HUDEP-2 (cell line): ENCODE measurements at regions not wholly inside any gene's neighbourhood (a gene's known extent, or its start where the extent isn't known, plus 50 kb on each side); places are given as distances from the start of the nearest gene placed in this dataset.
A peak's percentile ranks its signal among the peaks of the same experiment; 100 is the strongest.
"Not testable (repeated sequence)": the region's sequence is repeated elsewhere in the genome, so short reads cannot be mapped to it uniquely, and the experiment has no call there.

ENCODE experiments used
- DNase-seq, 76 experiments: peaks; one replicate each; lab custom pipeline; 2025; ENCODE audit not compliant: unreplicated experiment in 76 of 76; lab: John Stamatoyannopoulos, UW

DNA sequence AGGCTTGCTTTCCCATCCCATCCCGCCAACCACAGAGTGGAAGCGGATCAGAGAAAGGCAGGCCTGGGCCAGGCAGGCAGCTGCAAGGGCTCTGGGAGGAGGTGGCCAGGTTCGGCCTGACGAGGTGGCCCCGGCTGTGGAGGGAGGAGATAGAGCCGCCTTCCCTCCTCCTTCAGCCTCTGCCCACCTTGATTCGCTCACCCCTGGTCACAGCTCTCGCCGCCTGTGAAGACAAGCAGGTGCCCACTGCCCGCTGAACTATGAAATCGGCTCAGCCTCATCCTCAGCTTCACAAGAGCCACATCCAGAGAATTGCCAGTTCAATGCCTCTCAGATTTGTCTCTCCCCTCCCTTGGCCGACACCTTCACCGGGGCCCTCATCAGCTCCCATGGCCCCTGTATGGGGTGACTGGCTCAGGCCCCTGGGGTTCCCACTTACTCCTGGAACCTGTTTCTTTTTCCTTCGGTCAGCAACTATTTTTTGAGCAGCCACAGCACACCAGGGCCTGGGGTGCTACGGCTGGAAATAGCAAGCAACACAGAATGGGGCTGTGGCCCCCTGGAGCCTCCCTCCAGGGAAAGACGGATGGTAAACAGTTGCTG lies 80.0 kb upstream of the CHST15 start:
- no peak for DNase-seq

DNA sequence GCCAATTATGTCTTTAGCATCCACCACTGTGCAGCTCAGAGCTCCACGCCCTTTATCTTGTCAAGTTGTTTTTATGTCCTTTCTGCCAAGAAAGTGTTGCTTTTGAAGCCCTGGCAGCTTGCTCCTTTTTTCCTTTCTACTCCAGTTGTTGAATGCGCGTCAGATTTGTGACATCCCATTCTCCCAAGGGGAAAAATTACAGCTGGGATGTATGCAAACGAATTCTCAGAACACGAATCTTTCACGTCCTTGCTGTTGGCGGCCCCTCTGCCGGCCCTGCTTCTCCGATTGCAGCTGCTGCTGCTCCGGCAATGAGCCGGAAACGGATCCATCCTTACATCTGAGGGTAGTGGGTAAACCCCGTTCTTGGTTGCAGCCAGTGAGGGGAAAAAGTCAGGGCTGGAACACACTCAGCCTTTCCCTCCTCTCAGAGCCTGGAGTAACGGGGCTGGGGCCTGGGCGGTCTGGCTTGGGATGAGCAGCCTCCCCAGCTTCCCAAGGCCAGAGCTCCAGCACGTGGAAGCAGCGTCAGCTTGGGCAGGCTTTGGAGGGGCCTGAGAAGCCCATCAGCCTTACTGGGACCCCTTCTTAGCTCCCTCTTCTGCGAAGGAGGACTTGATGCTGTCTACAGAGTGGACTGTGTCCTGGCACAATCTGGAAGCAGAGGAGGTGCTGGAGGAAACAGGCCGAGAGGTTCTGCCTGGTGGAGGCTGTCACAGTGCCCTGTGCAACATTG lies 79.0 kb upstream of the CHST15 start:
- DNase-seq: no peak

DNA sequence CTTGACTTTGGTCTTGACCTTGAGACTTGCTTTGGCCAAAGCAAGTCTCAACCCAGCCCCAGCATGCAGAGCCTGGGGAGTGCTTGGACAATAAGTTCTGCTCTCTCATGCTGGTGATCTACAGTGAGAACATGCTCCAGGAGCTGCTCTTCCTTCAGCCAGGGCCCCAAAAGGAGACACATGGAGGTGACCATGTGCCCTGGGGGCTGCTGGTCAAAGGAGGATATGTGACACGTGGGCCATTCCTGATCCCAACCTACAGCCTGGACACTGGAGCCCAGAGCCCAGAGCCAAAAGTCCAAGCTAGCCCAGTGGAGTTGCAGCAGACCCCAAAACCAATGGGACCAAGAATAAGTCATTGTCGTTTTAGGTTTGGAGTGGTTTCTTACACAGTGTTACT lies 78.2 kb upstream of the CHST15 start:
- no peak for DNase-seq

DNA sequence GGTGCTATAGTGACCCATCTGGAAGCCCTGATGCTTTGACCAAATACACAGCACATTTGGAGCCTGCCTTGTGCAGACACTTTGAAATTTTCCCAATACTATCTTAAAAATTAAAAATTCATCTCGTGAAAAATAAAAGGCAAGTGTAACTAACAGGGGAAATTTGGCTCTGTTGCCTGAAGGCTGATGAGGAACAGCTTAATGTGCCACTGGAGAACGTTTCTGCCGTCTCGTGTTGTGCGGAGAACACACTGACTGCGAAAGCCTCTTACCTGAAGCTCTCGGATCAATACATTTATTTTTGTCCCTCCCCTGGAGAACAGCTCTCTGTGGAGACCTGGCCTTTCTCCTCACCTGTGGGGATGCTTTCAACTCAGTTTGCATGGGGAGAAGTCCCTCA lies 77.2 kb upstream of the CHST15 start:
- no peak for DNase-seq

DNA sequence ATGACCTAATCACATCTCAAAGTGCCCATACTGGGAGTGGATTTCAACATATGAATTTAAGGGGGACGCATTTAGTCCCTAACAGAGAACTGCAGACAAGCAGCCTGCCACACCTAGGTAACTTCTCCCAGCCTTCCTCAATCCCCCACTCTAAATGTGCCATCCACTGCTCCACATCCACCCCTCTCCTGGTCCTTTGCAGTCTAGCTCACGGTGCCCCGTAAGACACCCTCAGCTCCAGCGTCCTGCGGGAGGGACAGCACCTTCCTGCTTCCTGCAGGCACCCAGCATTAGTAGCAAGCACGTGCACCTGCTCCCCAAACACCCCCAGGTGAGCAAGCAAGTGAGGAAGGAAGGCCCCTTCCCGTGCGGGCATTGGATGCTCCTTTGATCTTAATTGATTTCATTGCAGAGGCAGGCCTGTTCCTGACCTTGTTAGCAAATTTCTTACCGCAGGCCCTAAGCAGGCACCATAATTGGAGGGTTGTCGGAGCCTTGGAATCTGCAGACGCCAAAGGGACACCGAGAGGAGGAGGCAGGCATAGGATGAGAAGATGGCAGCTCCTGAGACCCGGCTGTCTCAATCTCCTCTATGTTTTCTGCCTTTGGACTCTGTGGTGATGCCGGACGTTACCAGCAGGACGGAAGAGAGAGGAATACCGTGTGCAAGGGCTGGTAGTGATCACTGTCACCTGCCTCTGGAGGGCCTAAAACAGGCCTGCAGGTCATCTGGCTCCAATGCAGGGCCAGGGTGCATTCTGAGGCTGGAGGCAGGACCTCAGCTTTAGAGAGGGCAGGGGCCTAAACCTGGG lies 75.8 kb upstream of the CHST15 start:
- no peak for DNase-seq

DNA sequence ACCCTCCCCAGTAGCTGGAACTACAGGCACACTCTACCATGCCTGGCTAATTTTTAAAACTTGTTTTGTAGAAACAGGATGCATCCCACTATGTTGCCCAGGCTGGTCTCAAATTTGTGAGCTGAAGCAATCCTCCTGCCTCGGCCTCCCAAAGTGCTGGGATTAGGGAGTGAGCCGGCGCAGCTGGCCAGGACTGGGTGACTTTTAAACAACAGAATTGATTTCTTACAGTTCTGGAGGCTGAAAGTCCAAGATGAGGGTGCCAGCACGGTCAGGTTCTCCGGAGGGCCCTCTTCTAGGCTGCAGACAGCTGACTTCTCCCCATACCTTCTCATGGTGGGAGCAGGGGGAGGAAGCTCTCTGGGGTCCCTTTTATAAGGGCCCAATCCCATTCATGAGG lies 75.2 kb upstream of the CHST15 start:
- DNase-seq: no peak

DNA sequence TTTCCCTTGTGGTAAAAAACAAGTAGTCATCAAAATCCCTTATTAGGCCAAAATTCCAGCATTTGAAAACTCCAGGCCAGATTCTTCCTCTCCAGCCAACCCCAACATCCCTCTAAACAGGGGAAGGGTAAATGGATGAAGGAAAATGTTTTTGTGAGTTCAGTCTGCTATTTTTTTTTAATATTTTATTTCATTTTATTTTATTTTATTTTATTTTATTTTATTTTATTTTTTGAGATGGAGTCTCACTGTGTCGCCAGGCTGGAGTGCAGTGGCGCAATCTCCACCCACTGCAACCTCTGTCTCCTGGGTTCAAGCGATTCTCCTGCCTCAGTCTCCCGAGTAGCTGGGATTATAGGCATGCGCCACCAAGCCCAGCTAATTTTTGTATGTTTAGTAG lies 74.5 kb upstream of the CHST15 start:
- not testable (repeated sequence) for DNase-seq

DNA sequence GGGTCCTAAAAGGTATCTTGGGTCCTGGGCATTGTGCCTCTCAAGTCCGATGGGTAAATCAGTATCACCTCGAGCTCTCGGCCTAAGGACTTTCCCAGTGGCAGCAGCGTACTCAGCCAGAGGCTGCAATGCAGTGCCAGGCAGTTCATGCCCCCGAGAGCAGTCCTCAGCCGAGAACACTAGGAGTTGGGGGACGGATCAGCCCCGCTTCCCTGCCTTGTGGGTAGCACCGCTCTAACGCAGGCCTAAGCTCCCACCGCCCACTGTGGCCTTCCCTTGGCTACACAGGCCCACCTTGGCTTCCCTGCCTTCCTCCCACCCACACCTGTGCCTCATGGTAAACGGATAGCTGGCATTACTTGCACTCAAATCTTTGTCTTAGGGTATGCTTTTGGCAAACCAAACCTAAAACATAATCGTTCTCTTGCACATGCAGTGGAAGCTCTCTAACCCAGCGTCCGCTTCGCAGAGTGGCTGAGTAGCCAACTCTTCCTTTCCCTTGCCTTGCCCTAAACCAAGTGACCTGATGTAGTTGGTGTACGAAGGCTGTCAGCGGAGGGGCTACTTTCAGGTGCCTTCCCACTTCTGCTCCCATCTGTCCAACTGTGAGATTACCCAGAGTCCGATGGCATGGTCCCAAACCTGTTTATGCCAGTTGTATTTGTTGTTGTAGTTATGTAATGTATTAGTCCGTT lies 73.2 kb upstream of the CHST15 start:
- no peak for DNase-seq

DNA sequence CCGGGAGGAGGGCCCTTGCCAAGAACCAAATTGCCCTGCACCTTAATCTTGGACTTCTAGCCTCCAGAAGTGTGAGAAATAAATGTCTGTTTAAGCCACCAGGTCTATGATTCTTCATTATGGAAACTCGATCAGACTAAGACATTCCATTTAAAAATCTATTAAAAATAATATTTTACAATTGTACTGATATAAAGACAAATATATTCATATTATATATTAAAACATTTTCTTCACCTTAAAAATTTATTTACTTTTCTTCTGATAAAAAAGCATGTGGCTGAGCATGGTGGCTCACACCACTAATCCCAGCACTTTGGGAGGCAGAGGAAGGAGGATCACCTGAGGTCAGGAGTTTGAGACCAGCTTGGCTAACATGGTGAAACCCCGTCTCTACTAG lies 72.4 kb upstream of the CHST15 start:
- no peak for DNase-seq

DNA sequence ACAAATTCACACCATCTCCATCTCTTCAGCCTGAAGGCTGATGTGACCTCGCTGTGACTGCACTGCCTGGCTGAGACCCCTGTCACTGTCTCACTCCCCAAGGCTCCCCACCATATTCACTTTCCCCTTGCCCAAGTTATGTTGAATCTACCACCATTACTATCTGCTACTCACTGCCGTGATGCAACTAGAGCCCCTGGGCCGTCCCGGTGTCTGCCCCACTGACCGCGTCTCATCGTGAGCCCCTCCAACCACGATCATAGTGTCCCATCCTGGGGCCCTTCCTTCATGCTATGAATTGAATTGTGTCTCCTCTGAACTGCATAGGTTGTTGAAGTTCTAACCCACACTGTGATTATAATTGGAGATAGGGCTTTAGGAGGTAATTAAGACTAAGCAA lies 71.9 kb upstream of the CHST15 start:
- DNase-seq: no peak

DNA sequence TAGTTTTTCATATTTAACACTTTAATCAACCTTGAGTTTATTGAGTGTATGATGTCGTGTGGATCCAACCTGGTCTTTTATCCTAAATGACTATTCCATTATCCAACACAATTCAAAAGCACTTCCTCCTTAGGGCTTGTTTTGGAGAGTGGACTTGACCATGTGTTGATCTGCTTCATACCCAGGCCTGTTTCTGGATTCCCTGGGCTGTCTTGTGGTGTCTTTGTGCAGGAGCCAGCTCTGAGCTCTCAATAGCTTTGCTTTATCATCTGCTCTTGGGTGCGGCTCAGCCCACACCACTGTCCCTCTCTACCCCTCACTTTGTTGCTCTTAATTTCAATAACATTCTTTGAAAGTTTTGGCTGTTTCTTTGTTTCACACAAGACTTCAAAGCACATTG lies 70.9 kb upstream of the CHST15 start:
- no peak for DNase-seq

DNA sequence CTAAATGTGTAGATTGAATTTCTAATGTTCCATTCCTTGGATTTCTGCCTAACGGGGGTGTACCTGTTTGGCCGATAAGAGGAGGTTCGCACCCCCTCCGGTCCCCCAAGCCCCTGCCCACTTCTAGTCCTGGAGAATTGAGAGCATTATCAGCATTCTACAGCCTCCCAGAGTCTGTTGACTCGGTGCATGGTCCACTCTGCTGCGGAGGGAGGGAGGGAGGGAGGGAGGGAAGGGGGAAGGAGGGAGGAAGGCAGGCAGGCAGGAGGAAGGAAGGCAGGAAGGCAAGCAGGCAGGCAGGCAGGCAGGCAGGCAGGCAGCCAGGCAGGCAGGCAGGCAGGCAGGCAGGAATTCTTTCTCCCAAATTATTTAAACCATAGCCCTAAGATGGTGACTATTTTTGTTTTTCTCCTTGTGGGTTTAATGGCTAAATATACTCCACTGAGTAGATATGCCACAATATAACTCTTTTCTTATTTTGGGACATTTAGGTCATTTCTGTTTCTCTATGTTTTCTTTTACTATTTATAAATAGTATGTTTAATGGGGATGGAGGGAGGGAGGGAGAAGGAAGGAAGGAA lies 69.5 kb upstream of the CHST15 start:
- no peak for DNase-seq

DNA sequence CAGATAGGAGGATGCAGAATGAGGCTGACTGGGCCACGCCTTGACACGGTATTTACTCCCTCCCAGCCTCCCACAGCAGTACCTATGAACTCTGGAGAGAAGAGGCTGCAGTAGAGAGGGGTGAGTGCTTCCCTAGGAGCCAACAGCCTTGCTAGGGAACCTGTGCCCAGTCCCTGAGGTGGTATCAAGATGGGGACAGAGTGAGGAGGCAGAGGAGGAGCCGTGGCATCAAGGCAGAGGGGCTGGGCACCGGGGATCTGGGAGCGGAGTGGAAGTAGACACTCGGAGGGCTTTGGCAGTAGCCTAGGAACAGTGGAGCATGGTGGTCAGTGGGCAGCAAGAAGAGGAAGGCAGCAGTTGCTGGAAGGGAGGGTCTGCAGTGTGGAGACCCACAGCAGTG lies 68.7 kb upstream of the CHST15 start:
- no peak for DNase-seq

DNA sequence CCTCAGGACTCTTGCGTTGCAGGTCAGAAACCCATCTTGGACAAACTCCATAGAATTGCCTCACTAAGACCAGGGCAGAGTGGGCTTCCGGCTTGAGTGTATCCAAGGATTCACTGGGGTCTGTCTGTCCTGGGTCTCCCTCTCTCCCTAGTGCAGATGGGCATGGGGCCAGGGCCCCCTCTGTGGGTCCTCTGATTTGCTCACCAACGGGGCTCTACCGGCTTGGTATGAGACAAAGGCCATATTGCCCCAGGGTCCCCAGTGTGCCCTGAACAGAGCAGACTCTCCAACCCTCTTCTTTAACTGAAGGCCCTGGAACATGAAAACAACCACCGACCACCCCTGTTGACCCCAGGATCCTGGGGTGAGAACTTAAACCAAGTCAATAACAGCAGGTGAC lies 68.2 kb upstream of the CHST15 start:
- no peak for DNase-seq

DNA sequence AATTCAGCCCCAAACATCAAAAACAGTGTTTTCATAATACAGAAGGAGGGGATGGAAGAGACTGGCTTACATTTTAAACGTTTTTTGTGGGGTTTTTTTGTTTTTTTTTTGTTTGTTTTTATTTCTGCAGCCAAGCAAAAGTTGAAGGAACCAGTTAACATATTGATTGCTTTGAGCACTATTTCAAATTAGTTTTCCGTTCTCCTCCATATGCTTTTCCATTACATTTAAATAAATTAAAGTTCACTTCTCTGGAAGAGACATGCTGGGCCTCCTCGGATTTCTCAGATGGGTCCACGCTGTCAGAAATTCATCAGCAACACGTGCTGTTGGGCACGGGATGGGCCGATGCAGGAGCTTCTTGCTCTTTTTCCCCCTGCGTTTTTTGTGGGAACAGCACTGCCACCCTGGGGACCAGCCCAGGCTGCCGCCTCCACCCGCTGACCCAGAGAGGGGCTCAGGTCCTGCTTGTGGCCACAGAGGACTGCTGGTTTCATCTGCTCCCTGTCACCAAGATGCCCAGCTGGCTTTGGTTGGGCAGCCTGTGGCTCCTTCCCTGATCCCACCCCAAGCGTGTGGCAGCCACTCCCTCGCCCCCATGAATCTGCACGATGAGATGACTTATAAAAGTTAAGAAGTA lies 67.7 kb upstream of the CHST15 start:
- no peak for DNase-seq

DNA sequence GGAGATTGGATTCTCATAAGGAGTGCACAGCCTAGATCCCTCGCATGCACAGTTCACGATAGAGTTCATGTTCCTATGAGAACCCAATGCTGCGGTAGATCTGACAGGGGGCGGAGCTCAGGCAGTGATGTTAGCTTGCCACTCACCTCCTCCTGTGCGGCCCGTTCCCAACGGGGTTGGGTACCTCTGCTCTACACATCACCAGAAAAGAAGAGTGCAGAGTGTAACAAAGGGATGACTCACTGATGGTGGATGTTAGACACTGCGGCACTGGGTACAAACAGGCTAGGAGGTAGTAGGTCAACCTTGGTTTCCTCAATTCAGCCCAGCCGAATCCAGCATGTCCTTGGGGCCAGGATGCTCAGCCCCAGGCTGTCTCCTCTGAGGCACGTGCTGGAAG lies 66.8 kb upstream of the CHST15 start:
- DNase-seq: no peak

DNA sequence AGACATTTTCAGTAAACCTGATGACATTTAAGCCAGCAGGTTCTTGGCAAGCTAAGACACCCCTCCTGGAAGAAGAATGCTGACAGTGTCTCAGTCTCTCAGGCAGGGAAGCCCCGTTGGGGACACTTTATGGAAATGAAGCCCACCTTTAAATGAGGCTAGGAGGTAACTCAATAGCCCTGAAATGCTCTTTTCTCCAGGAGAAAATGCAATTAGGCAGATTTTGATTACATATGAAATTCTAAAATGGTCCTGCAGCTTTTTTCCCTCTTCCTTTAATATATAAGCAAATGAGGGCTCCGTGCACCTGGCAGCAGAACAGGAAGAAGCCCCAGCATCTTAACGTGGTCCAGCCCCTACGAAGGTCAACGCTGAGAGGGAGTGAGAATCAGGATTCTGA lies 65.8 kb upstream of the CHST15 start:
- DNase-seq: no peak

DNA sequence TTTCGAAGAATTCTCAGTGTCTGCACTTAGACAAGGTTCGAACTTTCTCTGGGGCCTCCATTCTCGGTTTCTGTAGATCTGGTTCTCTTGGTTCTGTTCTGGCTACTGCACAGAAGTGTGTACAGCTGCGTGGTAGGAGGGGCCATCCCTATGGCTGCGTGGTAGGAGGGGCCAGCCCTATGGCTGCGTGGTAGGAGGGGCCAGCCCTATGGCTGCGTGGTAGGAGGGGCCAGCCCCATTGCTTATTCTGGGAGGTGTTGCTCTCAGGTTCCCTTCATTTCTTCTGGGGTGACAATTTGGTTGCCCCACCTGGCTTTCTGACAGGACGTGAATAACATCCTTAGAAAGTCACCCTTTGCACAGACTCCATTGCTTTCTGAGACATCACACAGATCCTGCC lies 65.2 kb upstream of the CHST15 start:
- peak in 3 of 76 experiments; percentile 1 to 18 (median 4) for DNase-seq

DNA sequence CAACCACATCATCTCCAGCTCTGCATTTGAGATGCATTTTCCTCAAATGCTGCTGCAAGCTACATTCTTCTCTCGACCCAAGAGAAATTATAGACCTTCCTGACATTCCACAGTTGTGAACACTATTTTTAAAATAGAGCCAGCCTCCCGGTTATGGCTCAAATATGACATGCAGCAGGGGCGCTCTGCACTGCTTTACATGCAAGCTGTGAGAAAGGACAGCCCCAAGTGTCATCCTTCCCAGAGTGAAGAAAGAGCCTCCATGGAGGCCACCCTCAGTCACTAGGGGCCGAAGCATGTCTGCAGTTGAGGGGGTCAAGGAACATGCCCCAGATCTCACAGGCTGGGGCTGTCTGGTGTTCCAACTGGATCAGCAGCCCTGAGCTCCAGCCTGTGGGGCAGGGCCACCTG lies 63.9 kb upstream of the CHST15 start:
- no peak for DNase-seq

DNA sequence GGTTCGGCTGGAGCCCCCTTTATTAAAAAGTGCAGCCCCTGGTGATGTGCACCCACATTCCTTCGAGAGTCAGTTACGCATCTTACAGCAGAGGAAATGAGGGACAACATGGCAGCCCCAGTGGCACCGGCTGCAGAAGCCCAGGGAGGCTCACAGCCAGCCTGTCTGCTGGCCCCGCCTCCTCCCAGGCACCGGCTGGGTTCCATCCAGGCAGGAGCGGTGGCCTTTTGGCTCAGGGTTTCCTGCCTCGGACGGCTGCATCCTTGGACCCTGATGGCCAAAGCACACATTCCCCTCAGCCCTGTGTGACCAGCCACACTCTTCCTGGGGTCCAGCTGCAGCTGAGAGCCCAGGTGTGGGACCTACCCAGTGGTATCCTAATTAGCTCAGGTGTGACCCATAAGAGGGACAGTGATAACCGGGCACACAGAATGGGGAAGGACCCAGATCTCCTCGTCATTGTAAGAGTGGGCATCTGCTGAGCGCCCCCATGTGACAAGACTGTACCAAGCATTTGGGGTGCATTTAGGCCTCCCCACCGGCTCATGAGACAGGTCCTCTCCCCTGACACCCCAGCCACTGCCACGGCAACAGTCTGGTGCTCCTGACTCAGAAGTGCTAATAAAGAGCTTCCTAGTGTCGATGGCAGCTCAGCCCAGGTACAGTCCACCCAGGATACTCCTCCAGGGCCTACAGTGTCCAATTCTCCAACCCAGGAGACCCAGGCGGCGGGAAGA lies 63.3 kb upstream of the CHST15 start:
- no peak for DNase-seq
